SJSA1 (cell line): ENCODE measurements at regions not wholly inside any gene's neighbourhood (a gene's known extent, or its start where the extent isn't known, plus 50 kb on each side); places are given as distances from the start of the nearest gene placed in this dataset.
A peak's percentile ranks its signal among the peaks of the same experiment; 100 is the strongest.
"Not testable (repeated sequence)": the region's sequence is repeated elsewhere in the genome, so short reads cannot be mapped to it uniquely, and the experiment has no call there.

Source experiments
- DNase-seq, 2 experiments: peaks; one replicate each; pipeline ENCODE4 v3.0.0-alpha.2; 2015 to 2020; ENCODE audit warnings: low spot score in 2 of 2, low read depth in 1 of 2
- H3K27ac ChIP-seq: fragments of 250-450 bp; sonication (Bioruptor Pico); 2 replicates; pipeline ENCODE4 v1.5.1; 2020; ENCODE audit warnings: mild to moderate bottlenecking, moderate library complexity
- H3K27me3 ChIP-seq: fragments of 250-450 bp; sonication (Bioruptor Pico); replicated peaks from 2 replicates; pipeline ENCODE4 v1.5.1; 2020; ENCODE audit warnings: mild to moderate bottlenecking, moderate library complexity
- H3K36me3 ChIP-seq: fragments of 250-450 bp; sonication (Bioruptor Pico); 2 replicates; pipeline ENCODE4 v1.5.1; 2020; ENCODE audit warnings: mild to moderate bottlenecking
- H3K4me1 ChIP-seq: fragments of 250-450 bp; sonication (Bioruptor Pico); replicated peaks from 2 replicates; pipeline ENCODE4 v1.6.1; 2021; ENCODE audit warnings: mild to moderate bottlenecking
- H3K4me3 ChIP-seq: fragments of 250-450 bp; sonication (Bioruptor Pico); 2 replicates; pipeline ENCODE4 v1.5.1; 2020; ENCODE audit warnings: mild to moderate bottlenecking
- H3K9me3 ChIP-seq: fragments of 250-450 bp; sonication (Bioruptor Pico); replicated peaks from 2 replicates; pipeline ENCODE4 v1.5.1; 2020; ENCODE audit warnings: mild to moderate bottlenecking

DNA sequence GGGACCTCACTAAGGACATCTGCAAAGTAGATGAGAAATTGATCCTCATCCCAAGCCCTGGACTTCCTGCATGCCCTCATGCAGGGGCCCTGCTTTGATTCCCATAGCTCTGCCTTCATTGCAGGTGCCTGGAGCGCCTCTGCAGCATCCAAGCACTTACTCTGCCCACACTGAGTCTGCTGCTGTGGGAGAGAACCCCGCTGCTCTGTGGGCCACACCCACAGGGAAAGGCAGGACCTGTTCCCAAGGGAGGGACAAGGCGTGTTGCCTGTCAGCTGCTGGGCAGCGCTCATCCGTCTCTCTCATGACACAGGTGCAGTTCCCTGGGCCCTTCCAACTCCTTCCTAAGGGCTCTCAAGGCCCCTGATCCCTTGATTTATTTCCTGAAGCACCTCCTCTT lies 266.8 kb upstream of the SMIM21 start:
- no peak for DNase-seq
- Histone ChIP-seq H3K4me3 (no peak overlapping the region), H3K27ac (no peak overlapping the region), H3K27me3 (no peaks in the 10 kb centered on the region), H3K36me3 (no peaks in the 10 kb centered on the region), H3K4me1 (no peaks in the 10 kb centered on the region), H3K9me3 (no peaks in the 10 kb centered on the region; the same call in 1 of the 2 replicates)

DNA sequence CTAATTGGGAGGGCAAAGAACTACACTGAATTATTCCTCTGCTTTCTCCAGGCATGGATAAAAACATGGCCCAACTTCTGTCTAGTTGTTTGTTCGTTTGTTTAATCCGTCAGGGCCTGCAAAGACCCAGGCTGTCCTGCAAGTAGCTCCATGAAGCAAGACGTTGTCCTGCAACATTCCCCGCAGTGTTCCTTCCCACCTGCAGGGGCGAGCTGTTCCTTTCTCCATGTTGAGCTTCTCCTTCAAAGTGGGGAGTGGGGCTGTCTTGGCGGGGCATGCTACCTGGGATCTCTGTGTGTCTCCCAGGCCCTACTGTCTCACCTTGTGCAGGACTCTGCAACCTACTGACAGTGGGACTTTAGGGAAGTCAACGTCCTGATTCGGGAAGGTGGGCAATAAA lies 264.0 kb upstream of the SMIM21 start:
- Histone ChIP-seq H3K27me3 (no peaks in the 10 kb centered on the region), H3K36me3 (no peaks in the 10 kb centered on the region), H3K4me3 (no peak overlapping the region), H3K27ac (no peak overlapping the region), H3K4me1 (peaks cover 17% of the 10 kb centered on the region), H3K9me3 (no peaks in the 10 kb centered on the region; the same call in 1 of the 2 replicates)
- no peak for DNase-seq

DNA sequence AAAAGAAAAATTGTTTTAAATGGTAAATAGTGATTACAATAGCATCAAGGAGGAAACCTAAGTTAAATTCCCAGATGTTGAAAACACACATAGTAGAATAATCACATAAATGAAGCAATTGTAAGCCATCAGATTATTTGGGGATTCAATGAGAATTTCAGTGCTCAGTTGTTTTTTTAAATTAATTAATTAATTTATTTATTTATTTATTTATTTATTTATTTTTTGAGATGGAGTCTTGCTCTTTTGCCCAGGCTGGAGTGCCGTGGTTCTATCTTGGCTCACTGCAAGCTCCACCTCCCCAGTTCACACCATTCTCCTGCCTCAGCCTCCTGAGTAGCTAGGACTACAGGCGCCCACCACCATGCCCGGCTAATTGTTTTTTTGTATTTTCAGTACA lies 262.8 kb upstream of the SMIM21 start:
- not testable (repeated sequence) for H3K4me3 ChIP-seq, DNase-seq

DNA sequence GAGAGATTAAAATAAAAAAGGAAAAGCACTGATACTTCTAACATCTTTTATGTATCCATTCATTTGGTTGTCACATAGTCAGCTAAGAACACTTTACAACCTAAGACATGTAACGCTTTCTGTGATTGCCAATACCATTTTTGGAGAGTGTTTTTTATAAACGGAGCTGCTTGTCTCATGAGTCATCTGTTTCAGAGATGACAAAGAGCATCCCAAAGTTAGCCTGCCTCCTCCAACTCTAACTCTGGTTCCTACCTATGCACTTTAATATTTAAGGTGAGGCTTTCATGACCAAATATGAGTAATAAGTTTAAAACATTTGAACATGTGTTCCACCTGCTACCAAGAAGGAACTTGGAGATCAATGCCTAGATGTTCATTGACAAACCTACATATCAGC lies 260.1 kb upstream of the SMIM21 start:
- Histone ChIP-seq H3K9me3 (no peaks in the 10 kb centered on the region), H3K27me3 (no peaks in the 10 kb centered on the region), H3K27ac (no peak overlapping the region), H3K36me3 (no peaks in the 10 kb centered on the region), H3K4me1 (peaks cover 17% of the 10 kb centered on the region), H3K4me3 (no peak overlapping the region)
- peak in 1 of 2 experiments; percentile 15 for DNase-seq

More for the DNA sequence above, 262.8 kb upstream of the SMIM21 start:
- not testable (repeated sequence) for H3K27me3 ChIP-seq, H3K27ac ChIP-seq, H3K9me3 ChIP-seq, H3K36me3 ChIP-seq
- peaks cover 17% of the 10 kb centered on the region for H3K4me1 ChIP-seq

DNA sequence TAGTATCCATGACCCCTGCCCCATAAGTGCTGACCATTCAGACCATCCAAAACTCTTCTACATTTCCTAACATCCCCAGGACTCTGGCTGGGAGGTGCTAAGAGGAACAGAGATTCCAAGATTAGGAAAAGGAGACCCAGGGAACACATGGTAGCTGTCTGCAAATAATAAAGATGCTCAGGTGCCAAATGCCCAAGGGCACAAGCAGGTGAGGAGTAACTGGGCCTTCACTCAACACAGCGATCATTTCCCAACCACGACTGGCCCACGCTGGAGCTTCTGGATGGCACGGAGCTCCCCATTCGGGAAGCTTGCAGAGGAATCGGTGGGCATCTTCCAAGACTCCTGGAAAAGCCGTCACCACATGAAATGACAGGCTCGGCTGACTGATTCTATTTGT lies 255.9 kb upstream of the SMIM21 start:
- H3K9me3 ChIP-seq: no peaks in the 10 kb centered on the region
- no peaks in the 10 kb centered on the region for H3K36me3 ChIP-seq
- DNase-seq: no peak
- no peak overlapping the region for H3K27ac ChIP-seq
- no peak overlapping the region for H3K4me3 ChIP-seq
- no peaks in the 10 kb centered on the region for H3K27me3 ChIP-seq
- peaks cover 17% of the 10 kb centered on the region for H3K4me1 ChIP-seq

DNA sequence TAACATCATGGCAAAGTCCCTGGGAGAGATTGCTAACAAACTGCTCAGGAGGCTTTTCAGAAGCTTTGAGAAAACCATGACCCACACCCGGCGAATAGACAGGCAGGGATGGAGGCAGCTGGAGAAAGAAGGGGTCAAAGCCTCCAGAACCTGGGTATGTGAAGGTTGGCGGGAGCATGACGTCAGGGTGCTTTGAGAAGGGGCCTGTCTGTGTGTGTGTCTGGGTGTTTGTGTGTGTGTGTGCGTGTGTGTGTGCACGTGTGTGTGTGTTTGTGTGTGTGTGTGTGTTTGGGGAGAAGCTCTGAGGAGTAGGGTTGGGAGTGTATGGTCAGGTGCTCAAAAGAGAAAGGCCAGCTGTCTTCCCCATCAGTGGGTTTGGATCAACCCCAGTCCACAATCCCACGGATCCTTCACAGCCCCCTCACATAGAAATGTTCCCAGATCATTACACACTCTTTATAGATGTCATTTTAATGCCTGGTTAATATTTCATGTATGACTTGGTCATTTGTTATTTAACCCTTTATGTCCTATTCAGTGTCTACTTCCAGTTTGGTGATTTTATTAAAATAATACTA lies 254.1 kb upstream of the SMIM21 start:
- Histone ChIP-seq H3K4me1 (peaks cover 1% of the 10 kb centered on the region), H3K36me3 (no peaks in the 10 kb centered on the region), H3K9me3 (no peaks in the 10 kb centered on the region), H3K27ac (no peak overlapping the region), H3K27me3 (no peaks in the 10 kb centered on the region), H3K4me3 (no peak overlapping the region)
- no peak for DNase-seq

DNA sequence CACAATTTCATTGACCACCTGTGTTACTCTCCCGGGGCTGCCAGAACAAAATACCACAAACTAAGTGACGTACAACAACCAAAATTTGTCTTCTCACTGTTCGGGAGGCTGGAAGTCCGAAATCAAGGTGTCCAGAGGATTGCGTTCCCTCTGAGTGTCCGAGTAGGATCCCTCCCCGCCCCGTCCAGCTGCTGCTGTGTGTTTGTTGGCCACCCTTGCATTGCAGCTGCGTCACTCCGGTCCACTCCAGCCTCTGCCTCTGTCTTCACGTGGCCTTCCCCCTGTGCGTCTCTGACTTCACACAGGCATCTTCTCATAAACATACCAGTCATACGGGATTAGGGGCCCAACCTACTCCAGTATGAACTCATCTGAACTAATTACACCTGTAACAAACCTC lies 251.8 kb upstream of the SMIM21 start:
- Histone ChIP-seq H3K27ac (no peak overlapping the region), H3K9me3 (no peaks in the 10 kb centered on the region), H3K27me3 (no peaks in the 10 kb centered on the region), H3K36me3 (no peaks in the 10 kb centered on the region), H3K4me3 (no peak overlapping the region), H3K4me1 (no peaks in the 10 kb centered on the region)
- no peak for DNase-seq

DNA sequence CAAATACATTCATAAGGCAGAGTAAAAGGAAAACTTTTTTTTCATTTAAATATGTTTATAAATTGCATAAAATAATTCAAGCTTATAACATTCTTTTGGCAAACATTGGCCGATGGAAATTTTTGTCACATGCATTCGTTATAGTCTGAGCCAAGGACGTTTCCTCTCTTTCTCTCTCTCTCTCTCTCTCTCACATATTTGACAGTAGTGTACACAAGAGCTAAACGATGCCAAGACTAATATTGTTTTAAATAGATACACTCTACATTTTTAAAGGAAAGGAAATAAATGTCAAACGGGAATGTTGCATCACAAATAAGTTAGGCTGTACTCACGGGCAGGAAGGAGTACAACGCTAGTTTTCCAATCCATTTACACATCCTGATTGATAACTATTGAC lies 251.1 kb upstream of the SMIM21 start:
- H3K4me1 ChIP-seq: no peaks in the 10 kb centered on the region
- DNase-seq: no peak
- H3K36me3 ChIP-seq: no peaks in the 10 kb centered on the region
- no peaks in the 10 kb centered on the region for H3K27me3 ChIP-seq
- H3K27ac ChIP-seq: no peak overlapping the region
- H3K9me3 ChIP-seq: no peaks in the 10 kb centered on the region
- no peak overlapping the region for H3K4me3 ChIP-seq

DNA sequence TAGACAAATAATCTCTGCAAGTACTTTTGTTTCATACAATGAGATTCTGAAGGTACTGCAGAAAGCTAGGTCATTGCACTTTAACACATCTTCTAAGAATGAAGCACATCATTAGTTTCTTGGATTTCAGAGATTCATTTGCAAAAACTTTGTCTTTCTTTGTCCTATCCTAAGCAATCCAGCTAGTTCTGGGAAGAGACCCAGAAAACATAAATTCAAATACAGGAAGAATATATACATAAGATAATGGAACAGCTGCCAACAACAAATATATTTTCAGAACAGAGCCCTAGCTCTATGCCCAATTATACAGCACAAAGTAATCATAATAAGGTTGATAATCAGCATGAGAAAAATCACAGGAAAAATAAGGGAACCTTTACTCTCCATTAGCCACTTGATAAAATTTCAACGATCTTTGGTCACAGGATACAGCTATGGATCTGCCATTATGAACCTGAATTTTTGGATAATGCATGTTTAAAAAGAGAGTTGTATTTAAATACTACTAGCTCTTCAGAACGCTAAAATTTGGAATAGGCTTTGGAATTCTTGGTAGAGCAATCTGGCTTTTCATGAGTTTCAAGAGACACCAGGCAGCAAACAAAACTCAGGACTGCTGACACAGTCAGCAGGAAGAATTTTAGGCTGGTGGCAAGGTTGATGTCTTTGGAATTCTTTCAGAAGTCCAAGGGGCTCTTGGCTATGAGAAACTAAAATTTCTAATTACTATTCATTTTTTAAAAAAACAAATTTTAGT lies 250.4 kb upstream of the SMIM21 start:
- H3K36me3 ChIP-seq: no peaks in the 10 kb centered on the region
- no peak for DNase-seq
- no peak overlapping the region for H3K27ac ChIP-seq
- H3K4me1 ChIP-seq: no peaks in the 10 kb centered on the region
- no peaks in the 10 kb centered on the region for H3K27me3 ChIP-seq
- no peaks in the 10 kb centered on the region for H3K9me3 ChIP-seq
- no peak overlapping the region for H3K4me3 ChIP-seq

DNA sequence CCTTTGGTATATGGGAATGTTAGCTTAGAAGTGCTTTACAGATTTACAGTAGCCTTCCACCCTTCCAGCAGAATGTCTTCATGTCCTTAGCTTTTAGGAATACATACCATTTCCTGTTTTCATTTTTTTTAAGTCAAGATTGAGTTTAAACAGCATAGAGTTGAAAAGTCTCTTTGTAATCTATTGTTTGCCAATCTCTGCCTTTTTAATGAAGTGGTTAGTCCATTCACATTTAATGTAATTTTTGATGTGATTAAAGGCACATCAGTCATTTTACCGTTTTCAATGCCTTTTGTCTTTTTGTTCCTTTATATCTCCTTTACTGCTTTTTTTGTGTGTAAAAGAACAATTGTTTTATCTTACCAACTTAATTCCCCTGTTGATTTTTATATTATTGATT lies 233.4 kb upstream of the SMIM21 start:
- no peak for DNase-seq
- H3K4me1 ChIP-seq: no peaks in the 10 kb centered on the region
- H3K36me3 ChIP-seq: no peaks in the 10 kb centered on the region
- H3K9me3 ChIP-seq: peaks cover 3% of the 10 kb centered on the region; the same call in 1 of the 2 replicates
- H3K27ac ChIP-seq: no peak overlapping the region
- no peak overlapping the region for H3K4me3 ChIP-seq
- no peaks in the 10 kb centered on the region for H3K27me3 ChIP-seq

DNA sequence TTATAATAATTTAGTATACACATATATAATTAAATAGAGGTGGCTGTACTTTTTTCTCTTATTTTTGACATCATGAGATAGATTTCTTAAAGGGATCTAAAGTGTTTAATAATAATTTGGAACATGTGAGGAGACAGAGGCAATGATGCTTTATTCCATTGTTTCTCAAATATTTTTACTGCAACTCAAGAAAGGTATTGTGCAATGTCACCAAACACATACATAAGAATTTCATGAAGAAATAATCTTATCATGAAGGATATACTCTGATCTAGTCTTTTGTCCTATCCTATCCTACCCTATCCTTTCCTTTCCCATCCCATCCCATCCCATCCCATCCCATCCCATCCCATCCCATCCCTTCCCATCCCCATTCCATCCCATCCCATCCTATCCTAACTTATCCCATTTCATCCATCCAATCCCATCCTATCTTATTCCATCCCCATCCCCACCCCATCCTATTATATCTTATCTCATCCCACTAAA lies 232.1 kb upstream of the SMIM21 start:
- Histone ChIP-seq H3K27me3 (no peaks in the 10 kb centered on the region), H3K36me3 (no peaks in the 10 kb centered on the region), H3K4me1 (no peaks in the 10 kb centered on the region), H3K4me3 (no peak overlapping the region), H3K27ac (no peak overlapping the region), H3K9me3 (peaks cover 3% of the 10 kb centered on the region; the same call in 1 of the 2 replicates)
- DNase-seq: no peak

DNA sequence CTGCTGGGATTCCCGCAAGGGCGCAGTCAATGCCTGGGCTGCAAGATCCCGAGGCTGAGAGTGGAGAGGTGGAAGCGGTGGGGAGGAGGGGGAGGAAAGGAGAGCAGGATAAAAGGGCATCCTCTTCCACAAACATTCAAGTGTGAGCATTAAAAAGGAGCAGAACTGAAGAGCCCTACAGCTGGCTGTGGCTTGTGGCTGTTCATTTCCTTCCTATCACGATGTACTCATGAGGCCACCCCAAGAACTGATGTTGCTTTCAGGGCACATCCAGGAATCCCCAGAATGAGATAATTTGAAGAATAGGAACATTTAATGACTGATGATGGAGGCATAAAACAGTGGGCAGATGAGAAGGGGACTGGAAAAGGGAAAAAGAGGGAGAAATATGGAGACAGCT lies 230.8 kb upstream of the SMIM21 start:
- no peaks in the 10 kb centered on the region for H3K4me1 ChIP-seq
- H3K27me3 ChIP-seq: no peaks in the 10 kb centered on the region
- H3K36me3 ChIP-seq: no peaks in the 10 kb centered on the region
- H3K4me3 ChIP-seq: no peak overlapping the region
- no peak for DNase-seq
- peaks cover 3% of the 10 kb centered on the region; the same call in 1 of the 2 replicates for H3K9me3 ChIP-seq
- H3K27ac ChIP-seq: no peak overlapping the region

DNA sequence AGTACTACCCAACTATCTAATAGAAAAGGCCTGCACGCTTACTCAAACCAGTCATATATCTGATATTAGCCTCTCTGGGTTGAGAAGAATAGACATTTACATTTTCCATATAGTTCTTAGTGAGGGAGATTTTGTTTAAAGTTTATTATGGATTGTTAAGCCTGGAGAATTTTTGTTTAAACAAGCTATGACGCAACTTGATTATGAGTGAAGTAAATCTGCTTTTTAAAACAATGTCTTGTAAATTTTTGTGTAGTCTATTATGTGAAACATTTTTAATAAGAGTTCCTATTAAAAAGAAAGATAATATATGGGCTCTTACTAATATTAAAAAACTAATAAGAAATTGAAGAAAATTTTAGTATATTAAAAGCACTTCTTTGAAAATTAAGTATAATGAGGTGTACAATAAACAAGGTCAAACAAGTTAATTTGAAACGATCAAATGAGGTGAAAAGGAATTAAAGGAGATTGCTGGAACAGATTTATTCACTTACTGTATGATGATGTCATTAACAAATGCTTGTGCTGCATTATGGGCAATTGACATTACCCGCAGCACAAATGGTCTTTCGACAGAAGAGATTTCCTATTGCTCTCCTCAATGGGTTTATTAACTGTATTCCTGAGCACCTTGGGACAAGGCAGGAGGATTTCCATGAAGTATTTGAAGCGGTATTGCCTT lies 229.2 kb upstream of the SMIM21 start:
- Histone ChIP-seq H3K27me3 (no peaks in the 10 kb centered on the region), H3K27ac (no peak overlapping the region), H3K4me3 (no peak overlapping the region), H3K9me3 (peaks cover under 1% of the 10 kb centered on the region; the same call in 1 of the 2 replicates), H3K4me1 (no peaks in the 10 kb centered on the region), H3K36me3 (no peaks in the 10 kb centered on the region)
- DNase-seq: no peak

DNA sequence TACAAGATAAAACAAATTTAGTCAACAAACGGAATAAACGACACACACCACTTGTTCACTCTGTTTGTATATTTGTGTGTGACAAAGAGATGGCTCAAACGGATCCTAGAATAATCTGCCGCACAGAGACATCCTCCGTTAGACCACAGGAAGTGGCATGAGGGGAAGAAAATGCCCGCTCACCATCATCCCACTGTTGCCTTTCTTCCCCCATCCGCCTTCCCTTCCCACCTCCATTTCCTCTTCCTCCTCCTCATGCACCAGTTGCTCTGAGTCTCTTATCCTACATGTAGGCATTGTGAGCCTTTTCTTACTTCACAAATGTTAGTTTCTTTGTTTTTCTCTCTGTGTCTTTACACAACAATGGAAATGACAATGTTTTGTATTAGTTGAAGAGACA lies 228.5 kb upstream of the SMIM21 start:
- no peaks in the 10 kb centered on the region for H3K9me3 ChIP-seq
- no peak overlapping the region for H3K4me3 ChIP-seq
- no peak overlapping the region for H3K27ac ChIP-seq
- DNase-seq: no peak
- H3K4me1 ChIP-seq: no peaks in the 10 kb centered on the region
- no peaks in the 10 kb centered on the region for H3K27me3 ChIP-seq
- no peaks in the 10 kb centered on the region for H3K36me3 ChIP-seq
